HCT116 (cell line): ENCODE measurements at regions not wholly inside any gene's neighbourhood (a gene's known extent, or its start where the extent isn't known, plus 50 kb on each side); places are given as distances from the start of the nearest gene placed in this dataset.

Experiments used
- ATAC-seq: fragments of 200-7000 bp; cut with Tn5 transposase; 2 replicates; pipeline ENCODE4 v1.9.1; 2020; ENCODE audit warnings: mild to moderate bottlenecking, moderate library complexity
- BruUV-seq: library from RNA; stranded (reverse); fragments of 400-500 nt; replicated peaks from 2 replicates; lab custom pipeline; 2021; lab: Mats Ljungman, UMichigan
- CTCF ChIA-PET: fragments of 300-600 bp; sonication (Branson Sonifier 250); formaldehyde crosslinking; loops from one replicate; lab custom pipeline; 2021; ENCODE audit warnings: antibody characterized with exemption; lab: Charles Lee
- POLR2A ChIA-PET: fragments of 300-600, 350-600 bp; sonication (Branson Sonifier 250); formaldehyde crosslinking; loops from one replicate; lab custom pipeline; 2021; ENCODE audit warnings: antibody characterized with exemption; lab: Charles Lee
- RAD21 ChIA-PET, 2 experiments: fragments of 300-600 bp; sonication (Branson Sonifier 250); formaldehyde crosslinking; loops; one replicate each; lab custom pipeline; 2023; ENCODE audit warnings: low total read pairs in 2 of 2; ENCODE audit not compliant: uncharacterized antibody in 2 of 2, unreplicated experiment in 2 of 2, low non-redundant PET in 1 of 2; lab: Charles Lee
- DNase-seq: peaks from one replicate; pipeline ENCODE4 v3.0.0-alpha.2; 2010; ENCODE audit warnings: low read depth, low spot score
- H2AFZ ChIP-seq: fragments of 200-600 bp; shearing (Covaris generic), sonication (generic); 2 replicates; pipeline ENCODE4 v1.6.1; 2017; ENCODE audit warnings: low read depth, mixed run types, mixed read lengths, antibody characterized with exemption, low read length; ENCODE audit not compliant: poor library complexity, severe bottlenecking
- H3K27ac ChIP-seq: 2 replicates; pipeline ENCODE4 v1.5.1; 2012; ENCODE audit warnings: low read depth, low read length
- H3K27me3 ChIP-seq: fragments of 200-600 bp; sonication (generic); 2 replicates; pipeline ENCODE4 v1.6.1; 2016; ENCODE audit warnings: mixed run types, low read length, mixed read lengths; ENCODE audit not compliant: insufficient read depth
- H3K36me3 ChIP-seq, 2 experiments: fragments of 200-500 bp in 1 of 2; fragments of 200-600 bp in 1 of 2; sonication (Bioruptor generic) in 1 of 2; sonication (generic) in 1 of 2; 2 replicates each; pipeline versions ENCODE4 v1.5.1 to v1.6.1; 2014 to 2016; ENCODE audit warnings: low read length in 2 of 2, inconsistent platforms in 1 of 2, mixed read lengths in 1 of 2, mixed run types in 1 of 2; ENCODE audit not compliant: insufficient read depth in 2 of 2, control insufficient read depth in 1 of 2
- H3K4me1 ChIP-seq, 2 experiments: fragments of 200-600 bp in 1 of 2; sonication (generic) in 1 of 2; 2 replicates each; pipeline versions ENCODE4 v1.5.1 to v1.6.1; 2012 to 2017; ENCODE audit warnings: low read length in 2 of 2, inconsistent platforms in 1 of 2, mild to moderate bottlenecking in 1 of 2, mixed read lengths in 1 of 2, mixed run types in 1 of 2, moderate library complexity in 1 of 2; ENCODE audit not compliant: insufficient read depth in 2 of 2, control insufficient read depth in 1 of 2
- H3K4me2 ChIP-seq: fragments of 200-600 bp; sonication (generic); 2 replicates; pipeline ENCODE4 v1.6.1; 2017; ENCODE audit warnings: mixed run types, low read length, mixed read lengths
- H3K4me3 ChIP-seq, 2 experiments: fragments of 200-600 bp in 1 of 2; sonication (generic) in 1 of 2; replicated peaks in 1 of 2; 2 replicates each; pipeline ENCODE4 v1.5.1; 2011 to 2016; ENCODE audit warnings: low read length in 2 of 2, control low read depth in 1 of 2, low read depth in 1 of 2, mild to moderate bottlenecking in 1 of 2, mixed read lengths in 1 of 2, mixed run types in 1 of 2
- H3K79me2 ChIP-seq: fragments of 200-600 bp; sonication (generic); 2 replicates; pipeline ENCODE4 v1.6.1; 2017; ENCODE audit warnings: mild to moderate bottlenecking, mixed run types, low read length, moderate library complexity, mixed read lengths; ENCODE audit not compliant: insufficient read depth
- H3K9ac ChIP-seq: fragments of 200-600 bp; sonication (generic); 2 replicates; pipeline ENCODE4 v1.6.1; 2016; ENCODE audit warnings: low read length, mixed read lengths
- H3K9me2 ChIP-seq: fragments of 200-600 bp; sonication (generic), shearing (Covaris generic); 2 replicates; pipeline ENCODE4 v1.6.1; 2017; ENCODE audit warnings: mixed run types, mild to moderate bottlenecking, moderate library complexity; ENCODE audit not compliant: insufficient read depth
- H3K9me3 ChIP-seq, 2 experiments: fragments of 200-500 bp in 1 of 2; fragments of 200-600 bp in 1 of 2; sonication (Bioruptor generic) in 1 of 2; sonication (generic) in 1 of 2; 2 replicates each; pipeline ENCODE4 v1.6.1; 2014 to 2017; ENCODE audit warnings: low read length in 2 of 2, mixed read lengths in 2 of 2, inconsistent platforms in 1 of 2, low read depth in 1 of 2, mild to moderate bottlenecking in 1 of 2, mixed run types in 1 of 2, moderate library complexity in 1 of 2; ENCODE audit not compliant: control insufficient read depth in 1 of 2, insufficient read depth in 1 of 2
- H4K20me1 ChIP-seq: fragments of 200-600 bp; sonication (generic), shearing (Covaris generic); 2 replicates; pipeline ENCODE4 v1.6.1; 2017; ENCODE audit warnings: mixed run types, mild to moderate bottlenecking, moderate library complexity; ENCODE audit not compliant: insufficient read depth
- CBX3 ChIP-seq: IDR thresholded peaks from 2 replicates; pipeline ENCODE4 v1.6.1; 2012; ENCODE audit warnings: low read depth
- CEBPB ChIP-seq: IDR thresholded peaks from 2 replicates; pipeline ENCODE4 v1.6.1; 2012; ENCODE audit warnings: low read depth
- EGR1 ChIP-seq: IDR thresholded peaks from 2 replicates; pipeline ENCODE4 v1.6.1; 2012; ENCODE audit warnings: low read depth
- EZH2 ChIP-seq: fragments of 200-600 bp; sonication (generic); IDR thresholded peaks from 2 replicates; pipeline ENCODE4 v1.6.1; 2017; ENCODE audit warnings: antibody characterized with exemption, mixed run types
- EZH2phosphoT487 ChIP-seq: fragments of 200-600 bp; IDR thresholded peaks from 2 replicates; pipeline ENCODE4 v1.6.1; 2018; ENCODE audit warnings: antibody characterized with exemption, borderline replicate concordance
- FOSL1 ChIP-seq: IDR thresholded peaks from 2 replicates; pipeline ENCODE4 v1.6.1; 2012; ENCODE audit warnings: low read depth
- JUND ChIP-seq: IDR thresholded peaks from 2 replicates; pipeline ENCODE4 v1.6.1; 2012
- MAX ChIP-seq: IDR thresholded peaks from 2 replicates; pipeline ENCODE4 v1.6.1; 2012
- POLR2A ChIP-seq: IDR thresholded peaks from 2 replicates; pipeline ENCODE4 v1.7.0; 2011; ENCODE audit warnings: borderline replicate concordance; ENCODE audit not compliant: insufficient read depth, insufficient read length; ENCODE audit errors: extremely low read depth
- POLR2AphosphoS5 ChIP-seq: IDR thresholded peaks from 2 replicates; pipeline ENCODE4 v1.6.1; 2011; ENCODE audit warnings: mild to moderate bottlenecking, low read depth, low read length, moderate library complexity
- RAD21 ChIP-seq: IDR thresholded peaks from 2 replicates; pipeline ENCODE4 v1.6.1; 2012; ENCODE audit warnings: low read depth, mild to moderate bottlenecking
- SP1 ChIP-seq: IDR thresholded peaks from 2 replicates; pipeline ENCODE4 v1.6.1; 2012; ENCODE audit warnings: low read depth
- SRF ChIP-seq: IDR thresholded peaks from 2 replicates; pipeline ENCODE4 v1.6.1; 2012; ENCODE audit warnings: low read depth
- ZFX ChIP-seq: fragments of 450-650 bp; IDR thresholded peaks from 2 replicates; pipeline ENCODE4 v1.6.1; 2017
- intact Hi-C: fragments of 100-400 bp; cut with micrococcal nuclease; formaldehyde crosslinking; loops from 2 replicates; pipeline ENCODE4 v1.10.0; 2022
- TF ChIP-seq, protein P1 (sequence below): IDR thresholded peaks from 2 replicates; pipeline ENCODE4 v1.6.1; 2012
- TF ChIP-seq, protein P2 (sequence below): IDR thresholded peaks from 2 replicates; pipeline ENCODE4 v1.6.1; 2011; ENCODE audit warnings: mild to moderate bottlenecking, low read length, moderate library complexity; ENCODE audit not compliant: insufficient replicate concordance; ENCODE audit errors: extremely low read depth
- TF ChIP-seq, protein P3 (sequence below), 3 experiments: fragments of 200-600 bp in 1 of 3; sonication (generic) in 1 of 3; IDR thresholded peaks in 2 of 3; conservative IDR thresholded peaks in 1 of 3; 2 replicates each; pipeline ENCODE4 v1.5.1; 2012 to 2017; ENCODE audit warnings: low read depth in 2 of 3, low read length in 2 of 3, antibody characterized with exemption in 1 of 3, borderline replicate concordance in 1 of 3, control low read depth in 1 of 3, mild to moderate bottlenecking in 1 of 3, mixed read lengths in 1 of 3, mixed run types in 1 of 3, moderate library complexity in 1 of 3; ENCODE audit not compliant: insufficient read depth in 1 of 3

- Histone ChIP-seq H3K27ac (no peak overlapping the region), H3K9ac (no peak overlapping the region), H3K9me2 (no peaks in the 10 kb centered on the region), H3K36me3 (no peaks in the 10 kb centered on the region), H2AFZ (no peak overlapping the region), H3K9me3 (peaks cover 8 to 26% of the 10 kb centered on the region in 2 experiments; a peak in 2 of 4 replicates), H3K79me2 (no peaks in the 10 kb centered on the region), H3K4me1 (no peaks in the 10 kb centered on the region), H3K27me3 (no peaks in the 10 kb centered on the region), H3K4me3 (no peak overlapping the region), H4K20me1 (no peaks in the 10 kb centered on the region), H3K4me2 (no peak overlapping the region)
- ATAC-seq (no peak), DNase-seq (no peak)
- TF ChIP-seq, protein P1, sequence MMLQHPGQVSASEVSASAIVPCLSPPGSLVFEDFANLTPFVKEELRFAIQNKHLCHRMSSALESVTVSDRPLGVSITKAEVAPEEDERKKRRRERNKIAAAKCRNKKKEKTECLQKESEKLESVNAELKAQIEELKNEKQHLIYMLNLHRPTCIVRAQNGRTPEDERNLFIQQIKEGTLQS = no peak
- intact Hi-C loops = no loop called here
- CTCF ChIA-PET = no interaction called here
- RAD21 ChIA-PET = no interaction called here
- no TSS peak for BruUV-seq
- POLR2A ChIA-PET = no interaction called here
These were observed 715.7 kb upstream of the ZP4 start for GRCh38 chr1:238606457-238606856.

GRCh38 chr1:238604357-238604756 lies 713.6 kb upstream of the ZP4 start:
- Histone ChIP-seq H3K4me3 (no peak overlapping the region), H4K20me1 (no peaks in the 10 kb centered on the region), H3K27ac (no peak overlapping the region), H3K27me3 (no peaks in the 10 kb centered on the region), H3K79me2 (no peaks in the 10 kb centered on the region), H3K36me3 (no peaks in the 10 kb centered on the region), H3K9me2 (no peaks in the 10 kb centered on the region), H2AFZ (no peak overlapping the region), H3K9ac (no peak overlapping the region), H3K4me2 (no peak overlapping the region), H3K9me3 (peaks cover 3 to 19% of the 10 kb centered on the region in 2 experiments; a peak in 2 of 4 replicates), H3K4me1 (no peaks in the 10 kb centered on the region)
- TF ChIP-seq MAX = no peak
- TF ChIP-seq FOSL1 = no peak
- TF ChIP-seq, protein P1 = no peak
- TF ChIP-seq JUND = no peak
- TF ChIP-seq EZH2phosphoT487 = no peak
- TF ChIP-seq POLR2AphosphoS5 = no peak
- no peak for TF ChIP-seq SRF
- no peak for TF ChIP-seq POLR2A
- no peak for TF ChIP-seq CBX3
- no peak for TF ChIP-seq EZH2
- TF ChIP-seq CEBPB = no peak
- TF ChIP-seq, protein P2, sequence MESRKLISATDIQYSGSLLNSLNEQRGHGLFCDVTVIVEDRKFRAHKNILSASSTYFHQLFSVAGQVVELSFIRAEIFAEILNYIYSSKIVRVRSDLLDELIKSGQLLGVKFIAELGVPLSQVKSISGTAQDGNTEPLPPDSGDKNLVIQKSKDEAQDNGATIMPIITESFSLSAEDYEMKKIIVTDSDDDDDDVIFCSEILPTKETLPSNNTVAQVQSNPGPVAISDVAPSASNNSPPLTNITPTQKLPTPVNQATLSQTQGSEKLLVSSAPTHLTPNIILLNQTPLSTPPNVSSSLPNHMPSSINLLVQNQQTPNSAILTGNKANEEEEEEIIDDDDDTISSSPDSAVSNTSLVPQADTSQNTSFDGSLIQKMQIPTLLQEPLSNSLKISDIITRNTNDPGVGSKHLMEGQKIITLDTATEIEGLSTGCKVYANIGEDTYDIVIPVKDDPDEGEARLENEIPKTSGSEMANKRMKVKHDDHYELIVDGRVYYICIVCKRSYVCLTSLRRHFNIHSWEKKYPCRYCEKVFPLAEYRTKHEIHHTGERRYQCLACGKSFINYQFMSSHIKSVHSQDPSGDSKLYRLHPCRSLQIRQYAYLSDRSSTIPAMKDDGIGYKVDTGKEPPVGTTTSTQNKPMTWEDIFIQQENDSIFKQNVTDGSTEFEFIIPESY = no peak
- TF ChIP-seq, protein P3, sequence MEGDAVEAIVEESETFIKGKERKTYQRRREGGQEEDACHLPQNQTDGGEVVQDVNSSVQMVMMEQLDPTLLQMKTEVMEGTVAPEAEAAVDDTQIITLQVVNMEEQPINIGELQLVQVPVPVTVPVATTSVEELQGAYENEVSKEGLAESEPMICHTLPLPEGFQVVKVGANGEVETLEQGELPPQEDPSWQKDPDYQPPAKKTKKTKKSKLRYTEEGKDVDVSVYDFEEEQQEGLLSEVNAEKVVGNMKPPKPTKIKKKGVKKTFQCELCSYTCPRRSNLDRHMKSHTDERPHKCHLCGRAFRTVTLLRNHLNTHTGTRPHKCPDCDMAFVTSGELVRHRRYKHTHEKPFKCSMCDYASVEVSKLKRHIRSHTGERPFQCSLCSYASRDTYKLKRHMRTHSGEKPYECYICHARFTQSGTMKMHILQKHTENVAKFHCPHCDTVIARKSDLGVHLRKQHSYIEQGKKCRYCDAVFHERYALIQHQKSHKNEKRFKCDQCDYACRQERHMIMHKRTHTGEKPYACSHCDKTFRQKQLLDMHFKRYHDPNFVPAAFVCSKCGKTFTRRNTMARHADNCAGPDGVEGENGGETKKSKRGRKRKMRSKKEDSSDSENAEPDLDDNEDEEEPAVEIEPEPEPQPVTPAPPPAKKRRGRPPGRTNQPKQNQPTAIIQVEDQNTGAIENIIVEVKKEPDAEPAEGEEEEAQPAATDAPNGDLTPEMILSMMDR (IDR thresholded peaks at IDR 0.05 in 2 of 3, conservative IDR thresholded peaks at IDR 0.05 in 1 of 3; ENCODE audit: borderline replicate concordance in 1 of 3, insufficient read depth in 1 of 3, low read depth in 2 of 3, low read length in 2 of 3) = no peak
- TF ChIP-seq ZFX = no peak
- TF ChIP-seq EGR1 = no peak
- TF ChIP-seq SP1 = no peak
- TF ChIP-seq RAD21 = no peak
- BruUV-seq = no TSS peak
- ChIA-PET POLR2A (no interaction called here), CTCF (no interaction called here), RAD21 (no interaction called here)
- DNase-seq = no peak
- intact Hi-C loops = no loop called here
- no peak for ATAC-seq
